ENCODE measurements at regions not wholly inside any gene's neighbourhood (a gene's known extent, or its start where the extent isn't known, plus 50 kb on each side); places are given as distances from the start of the nearest gene placed in this dataset.

GRCh38 chr12:127428420-127428819, 838.5 kb upstream of the TMEM132C start:
- TF ChIP-seq EZH2 (IDR thresholded peaks at IDR 0.05; ENCODE audit: insufficient read depth, poor library complexity, severe bottlenecking) (no peak), EZH2phosphoT487 (IDR thresholded peaks at IDR 0.05; ENCODE audit: insufficient read depth, low read depth) (no peak)

All from GM23248 (cell line).